C4-2B (cell line): ENCODE measurements at regions not wholly inside any gene's neighbourhood (a gene's known extent, or its start where the extent isn't known, plus 50 kb on each side); places are given as distances from the start of the nearest gene placed in this dataset.

Experiments used
- CTCF ChIP-seq: fragments of 450-650 bp; conservative IDR thresholded peaks from 2 replicates; pipeline ENCODE4 v1.5.1; 2017; ENCODE audit warnings: mild to moderate bottlenecking
- ZFX ChIP-seq: fragments of 450-650 bp; IDR thresholded peaks from 2 replicates; pipeline ENCODE4 v1.6.1; 2017

- TF ChIP-seq CTCF (no peak), ZFX (no peak)
Measured at GRCh38 chr5:26578002-26578401, 460.4 kb downstream of the CDH9 start.
